HG03196 (cell line): ENCODE measurements at regions not wholly inside any gene's neighbourhood (a gene's known extent, or its start where the extent isn't known, plus 50 kb on each side); places are given as distances from the start of the nearest gene placed in this dataset.
"Not testable (repeated sequence)": the region's sequence is repeated elsewhere in the genome, so short reads cannot be mapped to it uniquely, and the experiment has no call there.

Experiments
- ATAC-seq: cut with Tn5 transposase; IDR thresholded peaks from one replicate; pipeline ENCODE4 v1.9.1; 2021; ENCODE audit not compliant: unreplicated experiment

- ATAC-seq, result no peak
Measured at GRCh38 chr3:5035113-5035512, 55.9 kb downstream of the BHLHE40 start.

GRCh38 chr3:5035692-5036391 lies 56.6 kb downstream of the BHLHE40 start:
- ATAC-seq, result no peak

- ATAC-seq, result no peak
Measured at GRCh38 chr3:5036392-5036766, 57.1 kb downstream of the BHLHE40 start.

GRCh38 chr3:5036858-5037257 lies 57.6 kb downstream of the BHLHE40 start:
- ATAC-seq, result no peak

GRCh38 chr3:5039585-5039984 lies 60.3 kb downstream of the BHLHE40 start:
- no peak for ATAC-seq

GRCh38 chr3:5041315-5041714 lies 62.1 kb downstream of the BHLHE40 start:
- ATAC-seq, result no peak

- no peak for ATAC-seq
Measured at GRCh38 chr3:5045961-5046360, 66.7 kb downstream of the BHLHE40 start.

GRCh38 chr3:5047764-5048419 lies 68.7 kb downstream of the BHLHE40 start:
- no peak for ATAC-seq

- no peak for ATAC-seq
Measured at GRCh38 chr3:5051772-5052171, 70.3 kb upstream of the ARL8B start.

GRCh38 chr3:5052247-5052646 lies 69.8 kb upstream of the ARL8B start:
- no peak for ATAC-seq

GRCh38 chr3:5053021-5053831 lies 68.9 kb upstream of the ARL8B start:
- no peak for ATAC-seq

- ATAC-seq, result no peak
Measured at GRCh38 chr3:5054098-5054497, 68.0 kb upstream of the ARL8B start.

- not testable (repeated sequence) for ATAC-seq
Measured at GRCh38 chr3:5054579-5054978, 67.5 kb upstream of the ARL8B start.

GRCh38 chr3:5055357-5056110 lies 66.6 kb upstream of the ARL8B start:
- ATAC-seq, result no peak

GRCh38 chr3:5056111-5056391 lies 66.0 kb upstream of the ARL8B start:
- ATAC-seq, result no peak

- ATAC-seq, result no peak
Measured at GRCh38 chr3:5057272-5057671, 64.8 kb upstream of the ARL8B start.

GRCh38 chr3:5057857-5058324 lies 64.2 kb upstream of the ARL8B start:
- ATAC-seq, result peak; percentile 97

- ATAC-seq, result no peak
Measured at GRCh38 chr3:5058471-5058951, 63.6 kb upstream of the ARL8B start.

GRCh38 chr3:5059782-5060181 lies 62.3 kb upstream of the ARL8B start:
- no peak for ATAC-seq

- ATAC-seq, result no peak
Measured at GRCh38 chr3:5061218-5061569, 60.9 kb upstream of the ARL8B start.

GRCh38 chr3:5063724-5064123 lies 58.4 kb upstream of the ARL8B start:
- no peak for ATAC-seq
